Thyroid gland (tissue), 4 donors: ENCODE measurements at regions not wholly inside any gene's neighbourhood (a gene's known extent, or its start where the extent isn't known, plus 50 kb on each side); places are given as distances from the start of the nearest gene placed in this dataset.

Experiments used
- CTCF ChIP-seq, 6 experiments: fragments of 200-600 bp in 3 of 6; fragments of 450-650 bp in 3 of 6; sonication (generic) in 3 of 6; IDR thresholded peaks; one replicate each; pipeline ENCODE4 v1.5.1; 2016 to 2019; ENCODE audit warnings: antibody characterized with exemption in 6 of 6, mild to moderate bottlenecking in 2 of 6, inconsistent platforms in 1 of 6, moderate library complexity in 1 of 6
- POLR2A ChIP-seq, 2 donors: fragments of 450-650 bp; IDR thresholded peaks; one replicate each; pipeline ENCODE4 v1.6.1; 2017; ENCODE audit warnings: antibody characterized with exemption in 2 of 2, mild to moderate bottlenecking in 2 of 2, moderate library complexity in 1 of 2

- TF ChIP-seq CTCF (IDR thresholded peaks at IDR 0.05) (no peak), POLR2A (IDR thresholded peaks at IDR 0.05) (no peak)
Measured at GRCh38 chr2:34656632-34657031, 1057.5 kb upstream of the FAM98A start.
